Pancreas (tissue), 10 donors: ENCODE measurements at regions not wholly inside any gene's neighbourhood (a gene's known extent, or its start where the extent isn't known, plus 50 kb on each side); places are given as distances from the start of the nearest gene placed in this dataset.

Experiments
- ATAC-seq, 4 donors: fragments of 200-7000 bp; cut with Tn5 transposase; one replicate each; pipeline versions ENCODE4 v1.8.0 to v1.9.1; 2020; ENCODE audit warnings: mild to moderate bottlenecking in 4 of 4, moderate library complexity in 4 of 4
- DNase-seq, 6 donors: peaks; one replicate each; pipeline ENCODE4 v3.0.0-alpha.2; 2020
- FAIRE-seq: peaks from 2 replicates; lab custom pipeline; 2012; peaks lifted over from hg19 to GRCh38; lab: Jason Lieb, UNC
- H3K27ac ChIP-seq, 4 donors: fragments of 200-600 bp; sonication (generic); 1 replicate in 3 of 4; 2 replicates in 1 of 4; pipeline versions ENCODE4 v1.5.0 to v1.8.0; 2020
- H3K27me3 ChIP-seq, 4 donors: fragments of 200-600 bp; one replicate each; pipeline ENCODE4 v1.8.0; 2021
- H3K36me3 ChIP-seq, 3 donors: fragments of 200-600 bp; sonication (generic) in 1 of 3; one replicate each; pipeline versions ENCODE4 v1.5.0 to v1.8.0; 2020 to 2021
- H3K4me1 ChIP-seq, 3 donors: fragments of 200-600 bp; one replicate each; pipeline ENCODE4 v1.8.0; 2021
- H3K4me3 ChIP-seq, 4 donors: fragments of 200-600 bp; sonication (generic) in 2 of 4; one replicate each; pipeline versions ENCODE4 v1.5.0 to v1.8.0; 2020 to 2021
- H3K9me3 ChIP-seq, 4 donors: fragments of 200-600 bp; one replicate each; pipeline ENCODE4 v1.8.0; 2021
- WGBS, 2 donors: extraction: QIAGEN DNeasy Blood & Tissue Kit; methylation state at CpG; one replicate each; pipeline ENCODE4 v1.1.7; 2013; 5-methylcytosine and 5-hydroxymethylcytosine counted together
- intact Hi-C, 3 donors: fragments of 100-400 bp; cut with DNase I; formaldehyde crosslinking; loops; one replicate each; pipeline versions ENCODE4 v1.11.1 to v1.14.2; 2022
- TF ChIP-seq, protein P1 (sequence below), 4 donors: fragments of 200-600 bp; sonication (generic) in 3 of 4; IDR thresholded peaks; one replicate each; pipeline versions ENCODE4 v1.5.0 to v1.8.0; 2021; ENCODE audit warnings: antibody characterized with exemption in 4 of 4
- donor health status: healthy with polysubstance abuse.
- donor health status: DM: no; HTN: no; CAD: no; lungs with moderate emphysema.
- donor health status: DM: no; HTN: no; CAD: no.
- donor health status: control.
- donor health status: control.
- donor health status: Bipolar disorder and iron deficiency.
- donor health status: DM: yes; HTN: yes; CAD: no.
- donor health status: DM: no; HTN: no; CAD: no.
- donor health status: DM: no; HTN: no; CAD: no.
- donor health status: DM: yes; HTN: yes; CAD: no.

DNA sequence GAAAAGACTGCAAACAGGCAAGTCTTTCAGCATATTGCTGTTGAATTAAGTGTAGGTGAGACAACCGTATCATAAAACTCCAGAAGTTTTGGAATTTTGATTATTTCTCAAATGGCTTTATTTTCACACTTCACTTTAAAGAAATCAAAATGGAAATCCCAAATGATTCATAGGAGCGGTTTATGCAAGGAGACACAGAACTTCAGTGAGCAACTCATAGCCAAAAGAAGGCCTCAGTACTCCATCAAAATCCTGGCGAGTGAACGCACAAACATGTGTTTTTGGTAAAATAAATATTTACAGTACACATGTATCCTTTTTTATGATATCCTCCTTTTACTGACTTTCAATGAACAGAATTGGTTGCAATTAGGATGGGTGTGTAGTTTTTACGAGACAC, 140.4 kb upstream of the APCDD1 start:
- Histone ChIP-seq H3K27me3 (no peaks in the 10 kb centered on the region), H3K36me3 (no peaks in the 10 kb centered on the region), H3K9me3 (no peaks in the 10 kb centered on the region), H3K4me1 (no peaks in the 10 kb centered on the region), H3K27ac (no peak overlapping the region), H3K4me3 (no peak overlapping the region)
- ATAC-seq (no peak), DNase-seq (no peak), FAIRE-seq (no peak)
- TF ChIP-seq, protein P1, sequence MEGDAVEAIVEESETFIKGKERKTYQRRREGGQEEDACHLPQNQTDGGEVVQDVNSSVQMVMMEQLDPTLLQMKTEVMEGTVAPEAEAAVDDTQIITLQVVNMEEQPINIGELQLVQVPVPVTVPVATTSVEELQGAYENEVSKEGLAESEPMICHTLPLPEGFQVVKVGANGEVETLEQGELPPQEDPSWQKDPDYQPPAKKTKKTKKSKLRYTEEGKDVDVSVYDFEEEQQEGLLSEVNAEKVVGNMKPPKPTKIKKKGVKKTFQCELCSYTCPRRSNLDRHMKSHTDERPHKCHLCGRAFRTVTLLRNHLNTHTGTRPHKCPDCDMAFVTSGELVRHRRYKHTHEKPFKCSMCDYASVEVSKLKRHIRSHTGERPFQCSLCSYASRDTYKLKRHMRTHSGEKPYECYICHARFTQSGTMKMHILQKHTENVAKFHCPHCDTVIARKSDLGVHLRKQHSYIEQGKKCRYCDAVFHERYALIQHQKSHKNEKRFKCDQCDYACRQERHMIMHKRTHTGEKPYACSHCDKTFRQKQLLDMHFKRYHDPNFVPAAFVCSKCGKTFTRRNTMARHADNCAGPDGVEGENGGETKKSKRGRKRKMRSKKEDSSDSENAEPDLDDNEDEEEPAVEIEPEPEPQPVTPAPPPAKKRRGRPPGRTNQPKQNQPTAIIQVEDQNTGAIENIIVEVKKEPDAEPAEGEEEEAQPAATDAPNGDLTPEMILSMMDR (IDR thresholded peaks at IDR 0.05), result no peak
- intact Hi-C loops, result no loop called here
- 93 to 95% methylated on average over 5 of the region's 5 CpGs for WGBS, 2 donors

DNA sequence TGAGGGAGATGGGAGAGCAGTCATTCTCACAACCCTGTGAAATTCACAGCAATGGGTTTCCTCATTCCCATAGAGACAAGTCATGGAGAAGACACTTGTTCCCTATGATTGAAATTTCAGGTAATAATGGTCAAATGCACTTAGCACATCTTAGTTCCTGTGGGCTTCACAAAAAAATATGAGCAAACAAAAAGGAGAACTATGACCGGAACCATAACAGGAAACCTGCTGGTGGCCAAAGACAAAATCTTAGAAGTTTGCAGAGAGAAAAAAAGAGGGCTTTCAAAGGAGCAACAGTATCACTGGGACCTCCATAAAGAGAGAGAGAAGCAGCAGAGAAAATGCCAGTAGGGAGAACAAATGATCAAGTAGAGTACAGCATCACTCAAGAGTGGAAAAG, 138.9 kb upstream of the APCDD1 start:
- no peak for FAIRE-seq
- DNase-seq, result no peak
- H3K36me3 ChIP-seq, result no peaks in the 10 kb centered on the region
- no peak overlapping the region for H3K4me3 ChIP-seq
- TF ChIP-seq, protein P1 (IDR thresholded peaks at IDR 0.05), result no peak
- no peaks in the 10 kb centered on the region for H3K27me3 ChIP-seq
- WGBS, 2 donors, result 83 to 88% methylated on average over 1 of the region's 1 CpG
- H3K4me1 ChIP-seq, result no peaks in the 10 kb centered on the region
- no peak for ATAC-seq
- H3K9me3 ChIP-seq, result no peaks in the 10 kb centered on the region
- H3K27ac ChIP-seq, result no peak overlapping the region
- intact Hi-C loops, result no loop called here

DNA sequence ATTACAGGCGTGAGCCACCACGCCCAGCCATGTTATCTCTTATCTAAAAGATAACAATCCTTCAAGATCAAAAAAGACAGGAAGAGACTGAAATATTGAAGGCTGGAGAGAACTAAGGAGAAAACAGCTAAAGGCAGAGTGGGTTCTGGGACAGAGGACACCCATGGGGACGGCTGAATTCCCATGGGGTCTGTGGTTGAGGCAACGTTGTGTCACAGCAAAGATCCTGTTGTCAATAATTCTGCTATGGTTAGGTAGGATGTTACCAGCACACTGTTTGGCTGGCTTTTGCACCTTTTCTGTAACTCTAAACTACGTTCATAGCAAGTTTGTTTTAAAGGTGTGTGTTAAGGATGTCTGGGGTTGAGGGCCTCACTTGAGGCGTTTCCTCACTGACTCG, 137.7 kb upstream of the APCDD1 start:
- no peak for ATAC-seq
- 83% methylated on average over 7 of the region's 7 CpGs for WGBS, 2 donors
- FAIRE-seq, result no peak
- H3K27me3 ChIP-seq, result no peaks in the 10 kb centered on the region
- H3K4me3 ChIP-seq, result no peak overlapping the region
- DNase-seq, result no peak
- TF ChIP-seq, protein P1 (IDR thresholded peaks at IDR 0.05), result no peak
- no peaks in the 10 kb centered on the region for H3K36me3 ChIP-seq
- no peaks in the 10 kb centered on the region for H3K9me3 ChIP-seq
- no peak overlapping the region for H3K27ac ChIP-seq
- intact Hi-C loops, result no loop called here
- no peaks in the 10 kb centered on the region for H3K4me1 ChIP-seq

DNA sequence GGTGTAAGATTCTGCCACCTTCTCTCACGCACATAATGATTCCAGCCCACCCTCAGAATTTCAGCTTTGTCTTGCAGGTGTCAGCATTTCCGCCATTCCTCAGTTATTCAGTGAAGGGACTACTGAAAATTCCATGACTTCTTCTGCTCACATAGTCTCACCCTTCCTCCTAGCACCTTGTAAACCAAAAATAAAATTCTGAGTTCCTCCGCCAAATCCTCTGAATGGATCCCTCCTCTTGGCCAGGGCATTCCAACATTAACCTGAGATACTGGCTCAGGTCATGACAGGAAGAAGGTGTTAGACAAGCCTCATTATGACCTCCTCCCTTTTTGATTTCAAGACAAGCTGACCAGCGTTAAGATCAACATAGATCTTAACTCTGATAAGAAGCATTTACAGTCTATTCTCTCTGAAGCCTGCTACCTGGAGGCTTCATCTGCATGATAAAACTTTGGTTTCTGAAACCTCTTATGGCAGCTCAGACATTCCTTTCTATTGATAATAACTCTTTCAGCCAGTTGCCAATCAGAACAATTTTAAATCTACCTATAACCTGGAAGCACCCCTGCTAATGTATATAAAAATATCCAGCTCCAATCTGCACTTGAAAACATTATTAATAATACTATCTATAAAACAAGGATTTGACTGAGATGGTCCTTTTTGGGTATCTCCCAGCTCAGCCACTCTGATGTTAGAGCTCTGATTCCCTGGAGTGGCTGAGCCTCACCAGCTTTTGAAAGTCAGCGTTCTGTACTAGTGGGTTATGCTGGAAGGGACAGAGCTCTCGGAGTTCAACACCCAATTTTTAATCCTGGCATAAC, 136.4 kb upstream of the APCDD1 start:
- no peak for FAIRE-seq
- no peak for ATAC-seq
- TF ChIP-seq, protein P1 (IDR thresholded peaks at IDR 0.05), result no peak
- Histone ChIP-seq H3K4me3 (no peak overlapping the region), H3K4me1 (no peaks in the 10 kb centered on the region), H3K27ac (no peak overlapping the region), H3K27me3 (no peaks in the 10 kb centered on the region), H3K36me3 (no peaks in the 10 kb centered on the region), H3K9me3 (no peaks in the 10 kb centered on the region)
- WGBS, 2 donors, result 82 to 85% methylated on average over 6 of the region's 6 CpGs
- intact Hi-C loops, result no loop called here
- no peak for DNase-seq

DNA sequence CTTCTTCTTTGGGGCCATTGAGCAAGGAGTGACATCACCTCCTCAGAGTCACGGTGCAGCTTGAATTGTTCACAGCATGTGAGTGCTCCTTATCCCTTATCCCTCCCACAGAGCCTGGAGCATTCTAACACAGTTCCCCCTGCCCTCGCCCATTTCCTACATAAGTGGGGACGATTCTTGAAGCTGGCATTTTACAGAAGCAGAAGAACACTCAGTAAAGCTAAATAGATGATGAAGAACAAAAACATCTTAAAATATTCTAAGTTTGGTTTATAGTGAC, 135.8 kb upstream of the APCDD1 start:
- H3K4me3 ChIP-seq, result no peak overlapping the region
- DNase-seq (no peak), FAIRE-seq (no peak), ATAC-seq (no peak)
- no peaks in the 10 kb centered on the region for H3K4me1 ChIP-seq
- no peak overlapping the region for H3K27ac ChIP-seq
- intact Hi-C loops, result no loop called here
- WGBS, 2 donors, result 47 to 61% methylated on average over 3 of the region's 3 CpGs
- no peaks in the 10 kb centered on the region for H3K9me3 ChIP-seq
- H3K27me3 ChIP-seq, result no peaks in the 10 kb centered on the region
- TF ChIP-seq, protein P1 (IDR thresholded peaks at IDR 0.05), result no peak
- no peaks in the 10 kb centered on the region for H3K36me3 ChIP-seq
